ENCODE measurements at regions not wholly inside any gene's neighbourhood (a gene's known extent, or its start where the extent isn't known, plus 50 kb on each side); places are given as distances from the start of the nearest gene placed in this dataset.
"Not testable (repeated sequence)": the region's sequence is repeated elsewhere in the genome, so short reads cannot be mapped to it uniquely, and the experiment has no call there.

DNA sequence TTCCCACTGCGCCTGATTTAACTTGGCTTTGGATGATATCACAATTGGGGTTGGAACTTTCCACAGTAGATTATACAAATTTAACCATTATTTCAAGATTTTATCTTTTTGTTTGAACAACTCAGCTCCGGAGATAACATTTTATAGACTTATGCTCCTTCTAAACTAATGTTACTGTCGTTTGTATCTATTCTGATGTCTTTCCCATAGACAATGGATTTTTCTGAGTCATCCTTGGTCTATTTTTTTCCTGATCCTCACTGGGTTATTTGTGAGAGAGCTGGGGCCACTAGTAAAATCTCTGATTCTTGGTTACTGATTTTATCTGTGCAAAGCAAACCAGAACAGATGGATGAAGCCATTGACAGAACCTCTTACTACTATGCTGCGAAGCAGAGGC is 175.1 kb downstream of the SLC38A4 start:
- no peak overlapping the region for H3K27ac ChIP-seq
- TF ChIP-seq ZFX (IDR thresholded peaks at IDR 0.05) = no peak
- TF ChIP-seq, protein P1, sequence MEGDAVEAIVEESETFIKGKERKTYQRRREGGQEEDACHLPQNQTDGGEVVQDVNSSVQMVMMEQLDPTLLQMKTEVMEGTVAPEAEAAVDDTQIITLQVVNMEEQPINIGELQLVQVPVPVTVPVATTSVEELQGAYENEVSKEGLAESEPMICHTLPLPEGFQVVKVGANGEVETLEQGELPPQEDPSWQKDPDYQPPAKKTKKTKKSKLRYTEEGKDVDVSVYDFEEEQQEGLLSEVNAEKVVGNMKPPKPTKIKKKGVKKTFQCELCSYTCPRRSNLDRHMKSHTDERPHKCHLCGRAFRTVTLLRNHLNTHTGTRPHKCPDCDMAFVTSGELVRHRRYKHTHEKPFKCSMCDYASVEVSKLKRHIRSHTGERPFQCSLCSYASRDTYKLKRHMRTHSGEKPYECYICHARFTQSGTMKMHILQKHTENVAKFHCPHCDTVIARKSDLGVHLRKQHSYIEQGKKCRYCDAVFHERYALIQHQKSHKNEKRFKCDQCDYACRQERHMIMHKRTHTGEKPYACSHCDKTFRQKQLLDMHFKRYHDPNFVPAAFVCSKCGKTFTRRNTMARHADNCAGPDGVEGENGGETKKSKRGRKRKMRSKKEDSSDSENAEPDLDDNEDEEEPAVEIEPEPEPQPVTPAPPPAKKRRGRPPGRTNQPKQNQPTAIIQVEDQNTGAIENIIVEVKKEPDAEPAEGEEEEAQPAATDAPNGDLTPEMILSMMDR (conservative IDR thresholded peaks at IDR 0.05) = no peak

DNA sequence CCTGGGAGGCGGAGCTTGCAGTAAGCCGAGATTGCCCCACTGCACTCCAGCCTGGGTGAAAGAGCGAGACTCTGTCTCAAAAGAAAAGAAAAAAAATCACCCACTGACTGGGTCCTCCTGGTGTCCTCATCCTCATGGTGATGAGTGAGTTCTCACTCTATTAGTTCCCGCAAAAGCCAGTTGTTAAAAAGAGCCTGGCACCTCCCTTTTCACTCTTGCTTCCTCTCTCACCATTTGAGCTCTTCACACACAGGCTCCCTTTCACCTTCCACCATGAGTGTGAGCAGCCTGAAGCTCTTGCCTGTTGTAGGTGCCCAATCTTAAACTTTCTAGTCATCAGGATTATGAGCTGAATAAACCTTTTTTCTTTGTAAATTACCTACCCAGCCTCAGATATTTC is 176.4 kb downstream of the SLC38A4 start:
- no peak overlapping the region for H3K27ac ChIP-seq
- TF ChIP-seq, protein P1 (conservative IDR thresholded peaks at IDR 0.05) = no peak
- no peak for TF ChIP-seq ZFX (IDR thresholded peaks at IDR 0.05)

DNA sequence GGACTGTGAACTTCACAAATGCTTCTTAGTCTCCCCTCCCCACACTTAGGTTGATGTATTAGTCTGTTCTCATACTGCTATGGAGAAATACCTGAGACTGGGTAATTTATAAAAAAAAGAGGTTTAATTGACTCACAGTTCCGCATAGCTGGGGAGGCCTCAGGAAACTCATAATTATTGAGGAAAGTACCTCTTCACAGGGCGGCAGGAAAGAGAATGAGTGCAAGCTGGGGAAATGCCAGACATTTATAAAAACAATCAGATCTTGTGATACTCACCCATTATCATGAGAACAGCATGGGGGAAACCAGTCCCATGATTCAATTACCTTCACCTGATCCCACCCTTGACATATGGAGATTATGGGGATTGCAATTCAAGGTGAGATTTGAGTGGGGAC is 178.8 kb downstream of the SLC38A4 start:
- H3K27ac ChIP-seq = no peak overlapping the region
- TF ChIP-seq, protein P1 (conservative IDR thresholded peaks at IDR 0.05) = no peak
- TF ChIP-seq ZFX (IDR thresholded peaks at IDR 0.05) = no peak

DNA sequence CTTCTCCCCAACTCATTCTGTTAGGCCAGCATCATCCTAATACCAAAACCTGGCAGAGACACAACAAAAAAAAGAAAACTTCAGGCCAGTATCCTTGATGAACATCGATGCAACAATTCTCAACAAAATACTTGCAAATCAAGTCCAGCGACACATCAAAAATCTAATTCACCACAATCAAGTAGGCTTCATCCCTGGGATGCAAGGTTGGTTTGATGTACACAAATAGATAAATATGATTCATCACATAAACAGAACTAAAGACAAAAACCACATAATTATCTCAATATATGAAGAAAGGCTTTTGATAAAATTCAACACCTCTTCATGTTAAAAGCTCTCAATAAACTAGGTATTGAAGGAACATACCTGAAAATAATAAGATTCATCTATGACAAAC is 184.1 kb downstream of the SLC38A4 start:
- H3K27ac ChIP-seq = not testable (repeated sequence)

DNA sequence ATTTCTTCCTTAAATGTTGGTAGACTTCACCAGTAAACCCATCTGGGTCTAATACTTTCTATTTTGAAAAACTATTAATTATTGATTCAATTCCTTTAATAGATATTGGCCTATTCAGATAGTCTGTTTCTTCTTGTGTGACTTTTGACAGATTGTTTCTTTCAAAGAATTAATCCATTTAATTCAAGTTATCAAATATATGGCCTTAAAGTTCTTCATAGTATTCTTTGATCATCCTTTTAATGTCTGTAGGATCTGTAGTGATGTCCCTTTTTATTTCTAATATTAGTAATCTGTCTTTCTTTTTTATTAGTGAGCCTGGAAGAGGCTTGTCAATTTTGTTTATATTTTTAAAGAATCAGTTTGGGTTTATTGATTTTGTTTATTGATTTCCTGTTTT is 190.0 kb downstream of the SLC38A4 start:
- no peak for TF ChIP-seq ZFX (IDR thresholded peaks at IDR 0.05)
- TF ChIP-seq, protein P1 (conservative IDR thresholded peaks at IDR 0.05) = no peak

DNA sequence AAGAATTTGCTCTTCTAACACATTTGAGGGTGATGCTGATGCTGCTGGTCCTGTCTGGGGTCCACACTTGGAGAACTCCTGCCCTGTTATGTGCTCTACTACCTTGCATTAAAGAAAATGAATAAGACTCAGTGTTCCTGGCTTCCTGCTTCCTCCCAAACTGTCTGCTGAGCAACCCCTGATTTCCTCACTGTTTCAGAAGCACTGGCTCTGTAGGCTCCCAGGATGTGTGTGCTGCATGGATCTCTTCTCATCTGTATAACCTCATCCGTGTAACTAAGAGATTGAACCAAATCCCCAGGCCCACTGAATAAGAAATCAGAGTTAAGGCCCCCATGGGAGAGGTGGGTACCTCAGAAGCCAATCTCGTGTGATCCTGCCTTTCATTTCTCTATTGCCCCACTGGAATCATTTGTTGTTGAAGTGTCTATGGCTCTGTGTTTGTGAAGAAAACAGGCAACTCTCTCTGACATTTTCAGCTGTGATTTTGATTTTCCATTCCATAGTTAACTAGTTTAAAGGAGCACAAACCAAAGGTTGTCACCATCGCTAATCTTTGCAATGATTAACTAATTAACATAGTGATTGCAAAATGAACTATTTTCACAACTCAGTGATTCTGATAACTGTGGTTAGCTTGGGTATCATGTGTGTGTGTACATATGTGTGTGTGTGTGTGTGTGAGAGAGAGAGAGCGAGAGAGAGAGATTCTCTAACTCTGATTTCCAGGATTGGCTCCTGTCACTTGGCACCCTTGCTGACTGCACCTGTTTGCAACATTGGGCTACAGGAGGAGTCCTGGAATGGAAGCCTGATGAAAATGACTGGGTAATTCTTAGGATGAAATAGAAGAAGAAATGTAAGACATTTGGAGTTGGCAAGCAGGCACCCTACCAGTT is 196.2 kb downstream of the SLC38A4 start:
- H3K27ac ChIP-seq = no peak overlapping the region
- TF ChIP-seq, protein P1 (conservative IDR thresholded peaks at IDR 0.05) = no peak
- TF ChIP-seq ZFX (IDR thresholded peaks at IDR 0.05) = no peak

More for the DNA sequence above, 190.0 kb downstream of the SLC38A4 start:
- H3K27ac ChIP-seq = no peak overlapping the region

DNA sequence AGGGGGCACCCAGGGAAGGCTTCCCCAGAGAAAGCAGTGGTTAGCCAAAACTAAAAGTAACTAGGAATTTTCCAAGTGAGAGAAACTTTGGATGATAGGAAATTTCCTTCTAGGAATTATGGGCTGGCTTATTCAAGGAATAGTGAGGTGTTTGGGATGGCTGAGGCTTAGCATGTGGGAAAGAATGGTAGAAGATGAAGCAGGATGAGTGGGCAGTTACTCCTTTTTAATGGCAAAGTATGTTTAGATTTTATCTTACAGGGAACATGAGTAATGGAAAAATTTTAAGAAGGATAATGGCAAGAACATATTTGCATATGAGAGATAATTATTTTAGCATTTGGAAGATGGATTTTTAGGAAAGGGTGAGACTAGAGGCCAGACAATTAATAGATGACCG is 197.6 kb downstream of the SLC38A4 start:
- TF ChIP-seq, protein P1 (conservative IDR thresholded peaks at IDR 0.05) = no peak
- TF ChIP-seq ZFX (IDR thresholded peaks at IDR 0.05) = no peak
- no peak overlapping the region for H3K27ac ChIP-seq

DNA sequence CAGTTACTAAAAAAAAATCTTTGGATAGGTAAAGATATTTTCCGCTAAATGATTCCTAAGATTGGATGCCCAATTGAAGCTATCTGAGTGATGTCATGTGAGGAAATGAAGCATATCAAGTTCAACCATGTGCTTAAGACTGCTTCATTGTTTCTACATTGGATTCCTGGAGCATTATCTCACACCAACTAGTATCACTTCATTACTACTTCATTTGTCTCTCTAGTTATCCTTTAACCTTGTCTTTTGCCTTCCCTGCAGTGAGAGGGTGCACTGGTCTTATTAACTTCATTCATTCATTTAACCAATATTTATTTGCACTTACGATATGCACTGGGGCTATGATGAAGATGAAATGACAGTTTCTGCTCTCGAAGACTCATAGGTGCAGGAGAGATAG is 198.1 kb downstream of the SLC38A4 start:
- TF ChIP-seq, protein P1 (conservative IDR thresholded peaks at IDR 0.05) = no peak
- no peak for TF ChIP-seq ZFX (IDR thresholded peaks at IDR 0.05)
- H3K27ac ChIP-seq = no peak overlapping the region

DNA sequence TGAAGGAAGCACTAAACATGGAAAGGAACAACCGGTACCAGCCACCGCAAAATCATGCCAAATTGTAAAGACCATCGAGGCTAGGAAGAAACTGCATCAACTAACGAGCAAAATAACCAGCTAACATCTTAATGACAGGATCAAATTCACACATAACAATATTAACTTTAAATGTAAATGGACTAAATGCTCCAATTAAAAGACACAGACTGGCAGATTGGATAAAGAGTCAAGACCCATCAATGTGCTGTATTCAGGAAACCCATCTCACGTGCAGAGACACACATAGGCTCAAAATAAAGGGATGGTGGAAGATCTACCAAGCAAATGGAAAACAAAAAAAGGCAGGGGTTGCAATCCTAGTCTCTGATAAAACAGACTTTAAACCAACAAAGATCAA is 206.3 kb downstream of the SLC38A4 start:
- not testable (repeated sequence) for H3K27ac ChIP-seq

DNA sequence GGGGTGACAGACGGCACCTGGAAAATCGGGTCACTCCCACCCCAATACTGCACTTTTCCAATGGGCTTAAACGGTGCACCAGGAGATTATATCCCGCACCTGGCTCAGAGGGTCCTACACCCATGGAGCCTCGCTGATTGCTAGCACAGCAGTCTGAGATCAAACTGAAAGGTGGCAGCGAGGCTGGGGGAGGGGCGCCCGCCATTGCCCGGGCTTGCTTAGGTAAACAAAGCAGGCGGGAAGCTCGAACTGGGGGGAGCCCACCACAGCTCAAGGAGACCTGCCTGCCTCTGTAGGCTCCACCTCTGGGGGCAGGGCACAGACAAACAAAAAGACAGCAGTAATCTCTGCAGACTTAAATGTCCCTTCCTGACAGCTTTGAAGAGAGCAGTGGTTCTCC is 208.1 kb downstream of the SLC38A4 start:
- H3K27ac ChIP-seq = not testable (repeated sequence)

All from C4-2B (cell line).